CD4-positive, alpha-beta T cell (primary cell): ENCODE measurements at regions not wholly inside any gene's neighbourhood (a gene's known extent, or its start where the extent isn't known, plus 50 kb on each side); places are given as distances from the start of the nearest gene placed in this dataset.

ENCODE experiments used
- ATAC-seq: fragments of 200-7000 bp; cut with Tn5 transposase; one replicate; pipeline ENCODE4 v1.10.0; 2022; ENCODE audit warnings: mild to moderate bottlenecking; ENCODE audit not compliant: poor library complexity
- CTCF ChIA-PET: fragments of 350-600 bp; sonication (Branson Sonifier 250); formaldehyde crosslinking; loops from one replicate; lab custom pipeline; 2021; ENCODE audit warnings: antibody characterized with exemption, inconsistent platforms; lab: Charles Lee
- POLR2A ChIA-PET: fragments of 350-600 bp; sonication (Branson Sonifier 250); formaldehyde crosslinking; loops from one replicate; lab custom pipeline; 2021; ENCODE audit warnings: antibody characterized with exemption, inconsistent platforms; lab: Charles Lee
- DNase-seq, 14 experiments: peaks; one replicate each; pipeline ENCODE4 v3.0.0-alpha.2; 2013 to 2020; ENCODE audit warnings: mixed read lengths in 2 of 14
- H3K27ac ChIP-seq, 2 donors: one replicate each; pipeline versions ENCODE4 v1.5.1 to v1.7.0; 2013; ENCODE audit warnings: low read length in 2 of 2, low read depth in 1 of 2, mild to moderate bottlenecking in 1 of 2
- H3K27me3 ChIP-seq, 2 experiments: 1 replicate in 1 of 2; 2 replicates in 1 of 2; pipeline versions ENCODE4 v1.6.1 to v1.7.0; 2013; ENCODE audit warnings: low read length in 2 of 2, control low read depth in 1 of 2, mild to moderate bottlenecking in 1 of 2, moderate library complexity in 1 of 2; ENCODE audit not compliant: insufficient read depth in 2 of 2, control insufficient read depth in 1 of 2
- H3K36me3 ChIP-seq: one replicate; pipeline ENCODE4 v1.6.1; 2013; ENCODE audit warnings: low read length, control low read depth; ENCODE audit not compliant: insufficient read depth
- H3K4me1 ChIP-seq: one replicate; pipeline ENCODE4 v1.6.1; 2013; ENCODE audit warnings: low read length, control low read depth; ENCODE audit not compliant: insufficient read depth
- H3K4me3 ChIP-seq: one replicate; pipeline ENCODE4 v1.5.1; 2013; ENCODE audit warnings: mild to moderate bottlenecking, low read length, moderate library complexity
- H3K9me3 ChIP-seq, 2 experiments: 1 replicate in 1 of 2; 2 replicates in 1 of 2; pipeline versions ENCODE4 v1.6.1 to v1.7.0; 2013; ENCODE audit warnings: low read length in 2 of 2, mild to moderate bottlenecking in 2 of 2, control low read depth in 1 of 2, moderate library complexity in 1 of 2; ENCODE audit not compliant: control insufficient read depth in 1 of 2, insufficient read depth in 1 of 2
- H3K27ac Mint-ChIP-seq: one replicate; pipeline ENCODE4 v1.8.0; 2020; ENCODE audit warnings: mixed read lengths
- H3K27me3 Mint-ChIP-seq: one replicate; pipeline ENCODE4 v1.8.0; 2021; ENCODE audit warnings: mixed read lengths
- H3K36me3 Mint-ChIP-seq: one replicate; pipeline ENCODE4 v1.8.0; 2021; ENCODE audit warnings: low read depth, mixed read lengths
- H3K4me1 Mint-ChIP-seq: one replicate; pipeline ENCODE4 v1.8.0; 2021; ENCODE audit warnings: low read depth, mixed read lengths
- H3K4me3 Mint-ChIP-seq: one replicate; pipeline ENCODE4 v1.8.0; 2020; ENCODE audit warnings: mild to moderate bottlenecking, mixed read lengths
- H3K9me3 Mint-ChIP-seq: one replicate; pipeline ENCODE4 v1.8.0; 2020; ENCODE audit warnings: mixed read lengths
- intact Hi-C, 2 experiments: fragments of 100-400 bp; cut with DNase I in 1 of 2; cut with micrococcal nuclease in 1 of 2; formaldehyde crosslinking; loops; one replicate each; pipeline versions ENCODE4 v1.15.1 to v1.9.0; 2023 to 2025; cut with DNase I, micrococcal nuclease
- TF ChIP-seq, protein P1 (sequence below): fragments of 200-600 bp; IDR thresholded peaks from one replicate; pipeline ENCODE4 v1.8.0; 2022; ENCODE audit warnings: antibody characterized with exemption, mild to moderate bottlenecking

DNA sequence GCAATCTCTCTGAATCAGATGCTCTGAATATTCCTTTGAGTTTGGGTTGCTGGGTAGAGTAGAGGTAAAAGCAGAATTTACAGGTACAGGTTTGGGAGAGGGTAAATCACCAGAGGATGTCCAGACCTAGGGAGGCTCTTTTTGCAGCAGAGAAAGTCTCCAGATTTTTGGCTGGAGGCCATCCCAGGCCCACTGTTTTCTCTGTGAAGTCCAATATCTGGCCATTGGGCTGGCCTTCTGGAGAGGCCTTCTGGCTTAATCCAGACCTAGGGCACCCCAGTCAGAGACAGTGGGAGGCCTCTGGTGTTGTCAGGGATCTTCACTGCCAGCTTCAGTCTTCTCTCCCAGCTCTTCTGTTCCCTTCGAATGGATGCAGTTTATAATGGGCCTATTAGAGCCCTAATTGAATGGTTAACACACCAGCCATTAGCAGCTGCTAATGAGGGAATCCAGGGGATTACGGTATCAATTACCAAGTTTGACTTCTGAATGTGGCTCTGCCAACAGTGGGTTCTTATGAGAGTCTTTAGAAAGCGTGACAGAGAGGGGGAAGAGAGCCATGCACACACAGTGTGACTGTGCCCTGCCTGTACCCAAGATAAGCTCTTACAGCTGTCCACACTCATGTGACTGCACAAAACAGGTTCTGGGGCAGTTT is 183.1 kb downstream of the EMP1 start:
- no peaks in the 10 kb centered on the region for H3K9me3 ChIP-seq
- Mint-ChIP-seq H3K9me3 (no peaks in the 10 kb centered on the region), H3K27me3 (peaks cover 16% of the 10 kb centered on the region), H3K4me3 (no peak overlapping the region), H3K27ac (no peak overlapping the region), H3K36me3 (no peaks in the 10 kb centered on the region), H3K4me1 (no peaks in the 10 kb centered on the region)
- H3K4me3 ChIP-seq: no peak overlapping the region
- ATAC-seq (no peak), DNase-seq (no peak)
- no peaks in the 10 kb centered on the region for H3K4me1 ChIP-seq
- no peaks in the 10 kb centered on the region for H3K36me3 ChIP-seq
- ChIA-PET CTCF (no interaction called here), POLR2A (no interaction called here)
- intact Hi-C loops: no loop called here
- no peak overlapping the region for H3K27ac ChIP-seq
- TF ChIP-seq, protein P1, sequence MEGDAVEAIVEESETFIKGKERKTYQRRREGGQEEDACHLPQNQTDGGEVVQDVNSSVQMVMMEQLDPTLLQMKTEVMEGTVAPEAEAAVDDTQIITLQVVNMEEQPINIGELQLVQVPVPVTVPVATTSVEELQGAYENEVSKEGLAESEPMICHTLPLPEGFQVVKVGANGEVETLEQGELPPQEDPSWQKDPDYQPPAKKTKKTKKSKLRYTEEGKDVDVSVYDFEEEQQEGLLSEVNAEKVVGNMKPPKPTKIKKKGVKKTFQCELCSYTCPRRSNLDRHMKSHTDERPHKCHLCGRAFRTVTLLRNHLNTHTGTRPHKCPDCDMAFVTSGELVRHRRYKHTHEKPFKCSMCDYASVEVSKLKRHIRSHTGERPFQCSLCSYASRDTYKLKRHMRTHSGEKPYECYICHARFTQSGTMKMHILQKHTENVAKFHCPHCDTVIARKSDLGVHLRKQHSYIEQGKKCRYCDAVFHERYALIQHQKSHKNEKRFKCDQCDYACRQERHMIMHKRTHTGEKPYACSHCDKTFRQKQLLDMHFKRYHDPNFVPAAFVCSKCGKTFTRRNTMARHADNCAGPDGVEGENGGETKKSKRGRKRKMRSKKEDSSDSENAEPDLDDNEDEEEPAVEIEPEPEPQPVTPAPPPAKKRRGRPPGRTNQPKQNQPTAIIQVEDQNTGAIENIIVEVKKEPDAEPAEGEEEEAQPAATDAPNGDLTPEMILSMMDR: no peak
- no peaks in the 10 kb centered on the region for H3K27me3 ChIP-seq

DNA sequence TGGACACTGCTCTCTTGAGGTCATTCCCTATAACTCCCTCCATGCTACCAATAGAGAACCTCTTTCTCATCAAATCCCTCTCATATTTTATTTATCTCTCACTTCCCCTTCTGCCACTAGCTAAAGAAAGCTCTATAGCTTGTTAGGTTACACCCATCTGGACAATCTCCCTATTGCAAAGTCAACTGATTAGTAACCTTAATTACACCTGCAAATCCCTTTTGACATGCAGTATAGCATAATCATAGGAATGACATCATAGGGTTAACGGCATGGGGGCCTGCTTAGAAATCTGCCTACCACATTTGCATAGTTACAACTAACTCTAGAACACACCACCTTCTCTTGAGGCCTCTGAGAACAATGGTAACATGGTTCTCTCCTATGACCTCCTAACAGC is 181.2 kb downstream of the EMP1 start:
- ATAC-seq (no peak), DNase-seq (no peak)
- intact Hi-C loops: no loop called here
- Histone ChIP-seq H3K9me3 (no peaks in the 10 kb centered on the region), H3K4me1 (no peaks in the 10 kb centered on the region), H3K27me3 (no peaks in the 10 kb centered on the region), H3K27ac (no peak overlapping the region), H3K4me3 (no peak overlapping the region), H3K36me3 (no peaks in the 10 kb centered on the region)
- TF ChIP-seq, protein P1: no peak
- Mint-ChIP-seq H3K4me3 (no peak overlapping the region), H3K27ac (no peak overlapping the region), H3K9me3 (no peaks in the 10 kb centered on the region), H3K27me3 (peaks cover 16% of the 10 kb centered on the region), H3K36me3 (no peaks in the 10 kb centered on the region), H3K4me1 (no peaks in the 10 kb centered on the region)
- ChIA-PET CTCF (no interaction called here), POLR2A (no interaction called here)

DNA sequence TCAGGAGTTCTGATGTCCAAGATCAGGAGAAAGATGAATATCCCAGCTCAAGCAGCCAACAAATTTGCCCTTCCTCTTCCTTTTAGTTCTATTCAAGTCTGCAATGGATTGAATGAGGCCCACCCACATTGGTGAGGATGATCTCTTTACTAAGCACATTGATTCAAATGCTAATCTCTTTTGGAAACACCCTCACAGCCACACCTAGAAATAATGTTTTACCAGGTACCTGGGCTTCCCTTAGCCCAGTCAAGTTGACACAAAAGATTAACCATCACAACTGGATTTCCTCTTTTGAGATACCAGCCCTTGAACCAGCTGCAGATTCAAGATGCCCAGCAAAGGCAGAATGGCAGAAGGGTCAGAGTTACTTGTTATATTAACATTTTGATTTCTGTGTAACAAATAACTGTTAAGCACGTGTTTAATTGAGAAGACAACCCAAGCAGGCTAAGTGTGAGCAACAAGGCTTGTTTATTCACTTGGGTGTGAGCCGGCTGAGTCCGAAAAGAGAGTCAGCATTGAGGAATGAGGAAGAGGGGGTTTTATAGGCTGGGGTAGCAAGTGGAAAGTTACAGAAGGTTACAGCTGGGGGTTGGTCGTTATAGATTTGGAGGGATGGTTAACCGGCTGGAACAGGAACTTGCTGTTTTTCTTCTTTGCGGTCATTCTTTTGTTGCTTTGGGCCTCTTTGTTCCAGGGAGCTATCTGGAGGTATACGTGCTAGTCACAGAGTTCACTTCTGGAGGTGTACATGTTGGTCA is 180.3 kb downstream of the EMP1 start:
- DNase-seq (no peak), ATAC-seq (no peak)
- Mint-ChIP-seq H3K36me3 (no peaks in the 10 kb centered on the region), H3K9me3 (no peaks in the 10 kb centered on the region), H3K27me3 (peaks cover 13% of the 10 kb centered on the region), H3K27ac (no peak overlapping the region), H3K4me3 (no peak overlapping the region), H3K4me1 (no peaks in the 10 kb centered on the region)
- Histone ChIP-seq H3K4me1 (no peaks in the 10 kb centered on the region), H3K9me3 (no peaks in the 10 kb centered on the region), H3K36me3 (no peaks in the 10 kb centered on the region), H3K4me3 (no peak overlapping the region), H3K27ac (no peak overlapping the region), H3K27me3 (no peaks in the 10 kb centered on the region)
- ChIA-PET CTCF (no interaction called here), POLR2A (no interaction called here)
- TF ChIP-seq, protein P1: no peak
- intact Hi-C loops: no loop called here
